T-helper 1 cell treated with Interleukin-12 subunit alpha and Interleukin-12 subunit beta and Interleukin-4 antibody, amounts not matched to agents 30 ng/mL and 1 ng/mL, for 36 hours (primary cell): ENCODE measurements at regions not wholly inside any gene's neighbourhood (a gene's known extent, or its start where the extent isn't known, plus 50 kb on each side); places are given as distances from the start of the nearest gene placed in this dataset.

ENCODE experiments used
- intact Hi-C: fragments of 100-400 bp; cut with micrococcal nuclease; formaldehyde crosslinking; loops from one replicate; pipeline ENCODE4 v1.15.1; 2024

GRCh38 chr10:10774416-10774815 lies 243.3 kb upstream of the CELF2 start:
- intact Hi-C loops = no loop called here

DNA sequence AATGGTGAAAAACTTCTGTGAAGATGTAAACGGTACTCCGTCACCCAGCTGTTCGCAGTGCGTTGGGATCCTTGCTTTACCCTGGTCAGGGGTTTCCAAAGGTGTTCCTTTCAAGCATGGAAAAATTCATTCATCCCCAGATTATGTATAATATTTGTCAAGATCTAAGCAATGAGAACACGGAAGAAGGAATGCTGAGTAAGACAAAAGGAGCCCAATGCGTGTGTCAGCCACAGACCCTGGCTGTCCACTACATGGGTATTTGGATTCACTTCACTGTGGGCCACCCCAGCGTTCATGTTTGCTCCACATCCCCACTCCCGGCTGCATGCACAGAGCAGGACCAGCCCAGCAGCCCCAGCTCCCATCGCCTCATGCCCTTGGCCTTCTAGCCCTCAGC lies 241.3 kb upstream of the CELF2 start:
- intact Hi-C loops = no loop called here

DNA sequence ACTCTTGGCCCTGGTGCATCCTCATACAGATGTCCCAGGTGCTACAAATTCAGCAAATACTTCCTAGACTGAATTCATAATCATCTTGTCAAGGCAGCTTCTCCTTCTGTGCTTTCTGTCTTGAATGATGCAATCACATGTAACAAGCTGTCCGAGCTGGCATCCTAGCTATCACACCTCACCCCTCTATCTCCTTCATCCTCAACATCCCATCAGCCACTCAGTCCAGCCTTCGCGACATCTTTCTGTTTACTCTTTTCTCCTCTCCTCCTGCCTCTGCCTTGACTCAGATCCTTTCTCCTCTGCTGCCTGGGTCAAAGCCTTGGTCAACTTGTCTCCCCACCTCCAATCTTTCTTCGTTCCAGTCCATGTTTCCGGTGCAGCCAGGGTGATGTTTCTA lies 240.4 kb upstream of the CELF2 start:
- intact Hi-C loops = no loop called here

- intact Hi-C loops = no loop called here
Measured at GRCh38 chr10:10777723-10778122, 239.9 kb upstream of the CELF2 start.

DNA sequence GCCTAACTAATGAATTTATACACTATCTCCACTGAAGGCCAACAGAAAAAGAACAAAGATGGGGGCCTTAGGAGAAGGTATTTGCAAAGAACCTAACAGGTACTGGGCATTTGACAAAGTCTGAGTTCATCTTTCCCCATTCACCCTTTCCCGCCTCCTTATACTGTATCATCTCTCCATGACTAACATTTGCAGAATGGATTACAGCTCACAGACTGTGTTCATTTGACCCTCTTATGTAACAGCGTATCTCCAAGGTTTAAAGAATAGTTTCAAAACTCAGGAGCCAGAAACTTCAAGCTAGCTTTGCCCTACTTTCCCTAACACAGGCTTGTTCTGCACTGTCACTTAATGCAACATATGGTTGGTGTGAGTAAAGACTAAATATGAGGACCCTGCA lies 238.7 kb upstream of the CELF2 start:
- intact Hi-C loops = no loop called here

GRCh38 chr10:10779511-10779910 lies 238.2 kb upstream of the CELF2 start:
- intact Hi-C loops = no loop called here

DNA sequence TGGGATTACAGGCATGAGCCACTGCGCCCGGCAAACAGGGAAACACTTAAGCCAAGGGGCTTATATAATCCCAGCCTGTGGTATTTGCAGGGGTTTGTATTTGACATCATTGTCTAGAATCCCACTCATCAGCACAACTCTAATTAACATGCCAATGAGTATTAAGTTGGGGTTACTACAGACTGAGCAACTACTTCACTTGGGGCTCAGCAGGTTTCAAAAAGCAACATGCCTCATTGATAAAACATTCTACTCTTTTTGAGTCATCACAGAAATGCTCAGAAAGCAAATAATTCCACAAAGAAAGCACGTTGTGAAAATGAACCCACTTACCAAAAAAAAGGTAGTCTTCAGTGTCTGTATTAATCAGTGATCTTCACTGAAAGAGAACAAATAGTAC lies 236.9 kb upstream of the CELF2 start:
- intact Hi-C loops = loop anchor here (10.0 kb wide), 1 partner anchor 1516 kb away; no protein-coding TSS in a partner anchor

GRCh38 chr10:10782603-10783002 lies 235.1 kb upstream of the CELF2 start:
- intact Hi-C loops = loop anchor here (10.0 kb wide), 1 partner anchor 1518 kb away; no protein-coding TSS in a partner anchor

- intact Hi-C loops = loop anchor here (10.0 kb wide), 1 partner anchor 1521 kb away; no protein-coding TSS in a partner anchor
Measured at GRCh38 chr10:10785627-10786026, 232.0 kb upstream of the CELF2 start.

DNA sequence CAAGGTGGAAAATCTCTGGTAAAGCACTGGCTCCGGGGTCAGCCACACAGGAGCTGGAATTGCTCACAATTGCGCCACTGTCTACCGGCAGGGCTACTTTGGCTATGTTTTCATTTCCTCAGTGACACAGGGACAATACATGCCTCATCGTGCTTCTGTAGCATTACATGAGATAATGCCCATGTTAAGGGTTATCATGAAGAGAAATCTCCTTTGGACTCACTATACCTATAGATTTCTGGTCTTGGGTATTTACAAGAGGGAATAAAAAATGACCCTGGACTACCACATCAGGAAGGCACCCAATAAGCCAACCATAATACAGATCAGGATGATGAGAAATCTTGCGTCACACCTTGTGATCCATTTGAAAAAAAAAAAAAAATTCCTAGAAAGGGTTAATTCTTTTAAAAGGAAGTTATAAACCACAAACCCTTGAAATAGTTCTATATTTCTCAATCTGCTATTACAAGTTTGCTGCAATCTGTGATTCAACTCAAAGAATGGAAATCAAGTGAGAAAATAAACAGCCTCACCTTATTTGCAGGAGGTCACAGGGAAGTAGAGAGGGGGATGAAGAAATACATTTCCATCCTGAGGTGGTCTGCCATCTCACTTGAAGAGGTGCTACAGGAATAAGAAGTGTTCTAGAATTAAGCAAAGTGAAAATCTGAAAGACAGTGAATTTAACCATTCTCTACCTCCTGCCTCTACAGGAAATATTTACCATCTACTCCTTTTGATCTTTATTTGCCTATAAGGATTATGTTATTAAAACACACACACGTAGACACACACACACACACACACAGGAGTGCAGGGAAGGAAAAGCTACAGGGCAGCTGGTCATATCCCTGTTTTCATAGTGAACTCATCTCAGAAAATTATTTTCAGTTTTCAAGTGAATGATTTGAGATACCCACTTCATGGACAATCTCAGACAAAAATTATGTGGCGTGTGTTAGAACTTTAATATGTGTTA lies 231.3 kb upstream of the CELF2 start:
- intact Hi-C loops = loop anchor here (10.0 kb wide), 1 partner anchor 1522 kb away; no protein-coding TSS in a partner anchor

GRCh38 chr10:10787586-10787985 lies 230.1 kb upstream of the CELF2 start:
- intact Hi-C loops = loop anchor here (10.0 kb wide), 1 partner anchor 1523 kb away; no protein-coding TSS in a partner anchor

- intact Hi-C loops = loop anchor here (10.0 kb wide), 1 partner anchor 1524 kb away; no protein-coding TSS in a partner anchor
Measured at GRCh38 chr10:10788761-10789160, 228.9 kb upstream of the CELF2 start.

DNA sequence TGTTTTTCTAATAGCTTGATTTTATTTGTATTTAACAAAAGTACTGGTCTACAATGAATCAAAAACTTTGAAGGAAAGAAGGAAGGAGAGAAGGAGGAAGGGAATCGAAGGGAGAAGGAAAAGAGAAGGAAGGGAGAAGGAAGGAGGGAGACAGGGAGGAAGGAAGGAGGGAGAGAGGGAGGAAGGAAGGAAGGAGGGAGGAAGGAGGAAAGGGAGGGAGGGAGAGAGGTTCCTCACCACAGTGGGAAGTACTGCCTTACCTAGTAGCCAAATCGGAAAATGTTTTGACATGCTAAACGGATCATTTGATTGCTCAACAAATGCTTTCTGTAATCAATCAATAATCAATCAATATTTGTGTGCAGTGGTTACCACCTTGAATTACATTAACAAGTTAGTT lies 225.8 kb upstream of the CELF2 start:
- intact Hi-C loops = no loop called here

DNA sequence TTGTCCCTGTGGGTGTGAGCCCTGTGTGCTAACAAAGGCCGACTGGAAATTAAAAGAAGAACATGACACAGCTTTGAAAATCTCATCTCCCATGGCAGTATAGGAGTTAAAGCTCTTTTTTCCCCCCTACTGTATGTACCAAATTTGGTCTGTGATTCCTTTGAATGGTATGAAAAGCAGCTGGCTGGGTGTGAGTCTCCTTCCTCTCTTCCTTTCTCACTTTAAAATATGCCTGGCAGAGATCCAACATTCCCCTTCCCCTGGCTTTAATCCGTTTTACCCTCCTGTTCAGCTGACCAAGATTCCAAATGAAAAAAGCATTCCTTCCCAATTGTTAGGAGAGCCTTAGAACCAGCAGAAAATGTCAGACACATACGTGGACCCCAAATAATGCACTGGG lies 225.0 kb upstream of the CELF2 start:
- intact Hi-C loops = no loop called here

DNA sequence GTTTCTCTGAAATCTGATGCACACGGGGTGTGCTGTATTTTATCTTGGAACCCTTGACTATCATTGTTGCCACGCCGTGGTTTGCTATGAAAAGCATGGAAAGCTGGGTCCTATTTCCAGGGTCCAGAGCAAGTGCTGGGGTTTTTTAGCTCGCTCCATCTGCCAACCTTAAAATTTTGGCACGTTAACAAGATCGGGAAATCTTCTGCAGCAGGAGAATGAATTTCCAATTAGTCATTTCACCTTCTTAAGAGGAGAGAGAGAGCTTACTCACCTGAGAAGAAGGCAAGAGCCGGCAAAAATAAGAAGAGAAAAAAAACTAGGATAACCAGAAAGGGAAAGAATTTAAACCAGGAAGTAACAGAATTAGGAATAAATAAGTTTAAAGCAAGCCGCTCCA lies 223.6 kb upstream of the CELF2 start:
- intact Hi-C loops = no loop called here

DNA sequence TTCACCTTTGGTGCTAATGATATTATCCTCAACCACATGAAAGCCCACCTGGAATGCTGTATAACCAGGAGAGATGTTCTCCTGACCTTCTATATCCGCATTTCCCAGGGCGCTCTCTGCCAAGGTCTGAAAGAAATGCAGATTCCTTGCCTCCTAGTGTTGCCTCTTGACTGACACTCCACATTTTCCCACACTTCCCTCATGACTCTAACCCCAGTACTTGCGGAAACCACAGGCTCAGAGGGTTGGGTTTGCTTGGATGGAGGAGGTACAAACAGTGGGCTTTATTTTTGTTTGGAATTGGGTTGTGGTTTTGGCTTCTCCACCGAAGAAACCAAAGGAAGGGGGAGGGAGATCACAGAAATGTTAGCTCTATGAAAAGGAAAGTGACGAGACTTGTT lies 222.9 kb upstream of the CELF2 start:
- intact Hi-C loops = no loop called here

DNA sequence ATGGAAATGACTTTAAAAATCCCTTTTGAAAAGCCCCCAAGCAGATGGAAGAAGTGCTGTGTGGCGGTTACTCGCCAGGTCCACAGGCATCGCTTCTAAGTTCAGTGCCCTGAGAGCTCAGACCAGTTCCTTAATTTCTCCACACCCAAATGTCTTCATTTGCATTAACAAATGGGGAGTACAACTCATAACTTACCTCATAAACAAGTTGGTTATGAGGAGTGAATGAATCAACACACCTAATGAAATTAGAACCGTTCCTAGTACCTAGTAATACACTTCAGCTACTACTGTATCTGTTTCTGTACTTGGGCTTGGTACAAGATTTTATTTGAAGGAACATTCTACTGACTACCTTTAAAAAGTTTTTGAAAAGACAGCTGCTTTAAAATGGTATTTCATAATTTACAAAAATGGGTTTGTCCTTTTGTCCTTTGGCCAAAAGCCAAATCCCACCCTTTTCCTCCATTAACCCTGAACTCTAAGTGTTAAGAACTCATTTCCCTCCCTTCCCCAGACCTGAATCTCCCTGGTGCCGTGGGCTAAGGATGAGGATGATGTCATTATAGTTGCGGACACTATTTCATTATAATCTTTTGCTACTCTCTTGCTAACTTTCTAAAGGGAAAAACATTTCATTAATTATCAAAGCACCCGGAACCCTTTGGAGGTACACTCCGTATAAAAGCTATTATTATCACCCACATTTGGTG lies 221.5 kb upstream of the CELF2 start:
- intact Hi-C loops = no loop called here

DNA sequence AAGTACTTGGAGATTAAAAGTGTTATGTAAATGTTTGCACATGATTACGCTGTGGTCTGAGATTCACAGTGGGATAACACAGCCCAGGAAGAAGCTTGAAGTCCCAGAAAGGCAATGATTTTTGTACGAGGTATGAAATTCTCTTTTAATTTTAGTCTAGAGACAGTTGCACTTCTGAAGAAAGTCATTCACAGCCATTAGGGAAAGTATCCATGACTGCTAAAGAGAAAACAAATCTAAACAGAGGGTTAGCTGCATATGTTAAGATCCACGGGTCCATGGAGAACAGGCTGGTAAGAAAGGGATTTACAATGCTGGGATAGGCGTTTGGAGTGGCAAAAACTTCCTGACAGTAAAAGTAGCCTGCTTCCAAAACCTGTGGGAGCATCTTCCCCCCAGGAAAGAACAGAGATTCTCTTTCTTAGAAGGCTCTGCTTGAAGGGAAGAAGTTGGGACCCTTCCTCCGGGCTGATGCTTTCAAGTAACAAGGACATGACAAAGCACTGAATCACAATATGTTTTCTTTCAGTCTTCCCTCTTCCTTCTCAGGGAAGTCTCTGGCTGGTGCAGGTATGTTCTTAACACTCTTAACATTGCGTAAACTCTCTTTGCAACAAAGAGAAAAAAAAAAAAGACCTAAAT lies 220.8 kb upstream of the CELF2 start:
- intact Hi-C loops = no loop called here

DNA sequence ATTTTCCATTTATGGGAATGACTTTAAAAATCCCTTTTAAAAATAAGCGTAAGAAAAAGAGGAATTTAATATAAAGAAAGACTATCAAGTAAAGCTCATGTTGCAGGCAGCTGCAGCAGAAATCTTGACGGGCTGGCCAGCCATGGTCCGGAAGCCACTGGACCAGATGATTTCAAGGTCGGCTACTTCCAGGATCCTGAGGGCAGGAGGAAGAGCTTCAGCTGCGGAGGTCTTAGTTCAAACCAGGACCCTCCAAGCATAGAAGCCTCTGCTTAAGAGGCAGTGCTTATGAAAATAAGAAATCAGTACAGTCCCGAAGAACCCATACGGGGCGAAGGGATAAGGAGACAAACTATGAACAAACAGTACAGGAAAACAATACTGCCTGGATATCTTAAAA lies 220.2 kb upstream of the CELF2 start:
- intact Hi-C loops = no loop called here

DNA sequence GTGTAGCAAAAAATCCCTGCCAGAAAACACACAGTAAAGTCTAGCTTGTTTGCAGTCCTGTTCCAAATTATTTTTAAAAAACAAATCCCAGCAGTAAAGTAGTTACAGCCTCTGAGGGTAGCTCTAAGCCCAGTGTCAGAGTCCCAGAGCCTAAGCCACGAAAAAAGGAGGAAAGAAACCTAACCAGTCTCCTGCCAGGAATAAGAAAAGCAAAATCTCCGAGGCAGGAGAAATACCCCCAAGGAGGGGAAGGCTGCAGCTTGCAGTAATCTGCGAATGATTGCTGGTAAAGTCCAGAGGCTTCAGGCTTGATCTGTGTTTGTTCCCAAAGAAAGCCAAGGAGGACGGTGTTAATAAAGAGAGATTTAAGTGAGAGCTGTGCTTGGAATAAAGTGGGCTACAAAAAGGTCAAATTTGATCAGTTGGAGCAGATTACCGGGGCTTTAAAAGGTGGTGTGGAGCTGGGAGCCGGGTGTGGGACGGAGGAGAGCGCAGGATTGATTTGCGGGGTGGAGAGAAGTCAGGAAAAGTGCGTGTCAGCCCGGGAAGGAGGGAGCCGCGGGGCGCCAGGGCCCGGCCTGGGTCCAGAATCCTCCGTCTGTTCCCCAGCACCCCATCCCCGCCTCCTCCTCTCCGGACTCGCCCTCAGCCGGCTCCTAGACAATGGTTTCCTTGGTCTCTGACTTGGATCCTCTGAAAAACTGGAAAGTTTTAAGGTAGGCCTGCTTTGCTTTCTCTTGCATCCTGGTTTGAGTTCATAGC lies 219.4 kb upstream of the CELF2 start:
- intact Hi-C loops = no loop called here

GRCh38 chr10:10798864-10799192 lies 218.8 kb upstream of the CELF2 start:
- intact Hi-C loops = no loop called here
